ENCODE measurements at regions not wholly inside any gene's neighbourhood (a gene's known extent, or its start where the extent isn't known, plus 50 kb on each side); places are given as distances from the start of the nearest gene placed in this dataset.

DNA sequence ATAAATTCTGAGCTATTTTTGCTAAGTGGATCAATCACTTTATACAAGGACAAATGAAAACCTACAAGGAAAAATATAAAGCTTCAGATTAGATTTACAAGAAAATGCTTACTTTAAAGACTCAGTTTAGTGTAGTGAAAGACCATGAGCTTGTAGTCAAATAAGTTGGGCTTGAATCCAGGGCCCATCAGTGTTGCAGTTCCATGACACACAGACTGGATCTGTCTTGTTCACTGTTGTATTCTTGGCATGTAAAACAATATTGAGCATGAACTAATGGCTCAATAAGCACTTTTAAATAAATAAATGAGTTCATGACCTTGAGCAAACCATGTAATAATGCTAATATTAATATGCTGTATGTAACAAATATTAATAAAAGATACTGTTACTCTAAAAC lies 164.6 kb upstream of the KCND2 start:
- no peak overlapping the region for H3K27ac ChIP-seq (replicated peaks)
- no peak overlapping the region for H3K4me3 ChIP-seq
- TF ChIP-seq, protein P1, sequence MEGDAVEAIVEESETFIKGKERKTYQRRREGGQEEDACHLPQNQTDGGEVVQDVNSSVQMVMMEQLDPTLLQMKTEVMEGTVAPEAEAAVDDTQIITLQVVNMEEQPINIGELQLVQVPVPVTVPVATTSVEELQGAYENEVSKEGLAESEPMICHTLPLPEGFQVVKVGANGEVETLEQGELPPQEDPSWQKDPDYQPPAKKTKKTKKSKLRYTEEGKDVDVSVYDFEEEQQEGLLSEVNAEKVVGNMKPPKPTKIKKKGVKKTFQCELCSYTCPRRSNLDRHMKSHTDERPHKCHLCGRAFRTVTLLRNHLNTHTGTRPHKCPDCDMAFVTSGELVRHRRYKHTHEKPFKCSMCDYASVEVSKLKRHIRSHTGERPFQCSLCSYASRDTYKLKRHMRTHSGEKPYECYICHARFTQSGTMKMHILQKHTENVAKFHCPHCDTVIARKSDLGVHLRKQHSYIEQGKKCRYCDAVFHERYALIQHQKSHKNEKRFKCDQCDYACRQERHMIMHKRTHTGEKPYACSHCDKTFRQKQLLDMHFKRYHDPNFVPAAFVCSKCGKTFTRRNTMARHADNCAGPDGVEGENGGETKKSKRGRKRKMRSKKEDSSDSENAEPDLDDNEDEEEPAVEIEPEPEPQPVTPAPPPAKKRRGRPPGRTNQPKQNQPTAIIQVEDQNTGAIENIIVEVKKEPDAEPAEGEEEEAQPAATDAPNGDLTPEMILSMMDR (IDR thresholded peaks at IDR 0.05; ENCODE audit: borderline replicate concordance) = no peak
- H3K4me1 ChIP-seq = no peaks in the 10 kb centered on the region
- intact Hi-C loops (cut with micrococcal nuclease) = no loop called here
- H3K27me3 ChIP-seq (ENCODE audit: low read depth) = no peaks in the 10 kb centered on the region
- no peaks in the 10 kb centered on the region for H3K36me3 ChIP-seq
- H3K9me3 ChIP-seq (replicated peaks) = peaks cover 37% of the 10 kb centered on the region
- DNase-seq = no peak

DNA sequence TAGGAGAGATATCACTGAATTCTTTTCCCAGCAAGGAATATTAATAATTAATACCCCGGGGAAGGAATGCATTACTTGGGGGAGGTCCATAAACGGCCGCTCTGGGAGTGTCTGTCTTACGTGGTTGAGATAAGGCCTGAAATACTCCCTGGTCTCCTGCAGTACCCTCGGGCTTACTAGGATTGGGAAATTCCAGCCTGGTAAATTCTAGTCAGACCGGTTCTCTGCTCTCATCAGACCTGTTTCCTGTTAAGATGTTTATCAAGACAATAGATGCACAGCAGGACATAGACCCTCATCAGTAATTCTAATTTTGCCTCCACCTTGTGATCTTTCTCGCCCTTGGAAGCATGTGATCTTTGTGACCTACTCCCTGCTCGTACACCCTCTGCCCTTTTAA lies 162.8 kb upstream of the KCND2 start:
- no peak for DNase-seq
- intact Hi-C loops (cut with micrococcal nuclease) = no loop called here
- H3K9me3 ChIP-seq (replicated peaks) = peaks cover 37% of the 10 kb centered on the region
- H3K36me3 ChIP-seq = no peaks in the 10 kb centered on the region
- no peak overlapping the region for H3K4me3 ChIP-seq
- H3K27me3 ChIP-seq (ENCODE audit: low read depth) = no peaks in the 10 kb centered on the region
- H3K27ac ChIP-seq (replicated peaks) = no peak overlapping the region
- no peaks in the 10 kb centered on the region for H3K4me1 ChIP-seq
- TF ChIP-seq, protein P1 (IDR thresholded peaks at IDR 0.05; ENCODE audit: borderline replicate concordance) = no peak

DNA sequence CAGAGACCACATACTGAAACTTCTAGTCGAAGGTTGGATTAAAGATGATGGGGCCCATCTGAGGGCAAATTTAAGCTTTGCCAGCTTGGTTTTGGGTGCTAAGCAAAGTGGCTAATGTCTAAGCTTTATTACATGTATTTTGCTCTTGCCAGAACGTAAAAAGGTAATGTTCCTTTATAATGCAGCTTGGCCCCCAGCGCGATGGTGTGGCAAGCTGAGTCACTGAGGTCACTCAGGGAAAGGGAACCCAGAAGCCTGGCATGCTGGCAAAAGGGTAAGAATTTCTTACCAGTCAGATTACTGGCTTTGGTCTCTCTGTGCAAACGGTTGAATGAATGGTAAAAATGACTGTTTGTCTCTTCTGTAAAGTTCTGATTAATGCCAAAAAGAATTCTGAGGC lies 158.3 kb upstream of the KCND2 start:
- TF ChIP-seq, protein P1 (IDR thresholded peaks at IDR 0.05; ENCODE audit: borderline replicate concordance) = no peak

DNA sequence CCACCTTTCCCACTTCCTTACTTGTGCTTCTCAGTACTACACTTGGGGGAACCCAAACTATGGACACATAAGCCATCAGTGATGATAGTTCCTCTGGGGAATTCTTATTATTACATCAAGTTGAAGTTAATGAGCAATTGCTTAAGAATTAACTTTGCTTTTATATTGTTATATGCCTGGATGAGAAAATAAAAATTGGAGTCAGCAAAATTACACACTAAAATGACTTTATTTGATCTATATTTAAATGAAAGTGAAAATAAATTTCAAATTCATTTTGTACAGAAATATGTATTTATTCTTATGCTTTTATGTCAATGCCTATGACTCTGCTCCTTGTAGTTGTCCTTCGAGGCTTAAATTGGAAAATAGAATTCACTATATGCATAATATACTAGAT lies 149.4 kb upstream of the KCND2 start:
- intact Hi-C loops (cut with micrococcal nuclease) = no loop called here
- H3K36me3 ChIP-seq = no peaks in the 10 kb centered on the region
- TF ChIP-seq, protein P1 (IDR thresholded peaks at IDR 0.05; ENCODE audit: borderline replicate concordance) = no peak
- H3K4me1 ChIP-seq = no peaks in the 10 kb centered on the region
- H3K4me3 ChIP-seq = no peak overlapping the region
- H3K27me3 ChIP-seq (ENCODE audit: low read depth) = no peaks in the 10 kb centered on the region
- DNase-seq = no peak
- peaks cover 4% of the 10 kb centered on the region for H3K9me3 ChIP-seq (replicated peaks)
- H3K27ac ChIP-seq (replicated peaks) = no peak overlapping the region

More for the DNA sequence above, 158.3 kb upstream of the KCND2 start:
- H3K4me3 ChIP-seq = no peak overlapping the region
- intact Hi-C loops (cut with micrococcal nuclease) = no loop called here
- H3K27me3 ChIP-seq (ENCODE audit: low read depth) = no peaks in the 10 kb centered on the region
- no peaks in the 10 kb centered on the region for H3K4me1 ChIP-seq
- no peaks in the 10 kb centered on the region for H3K36me3 ChIP-seq
- no peak for DNase-seq
- peaks cover 42% of the 10 kb centered on the region for H3K9me3 ChIP-seq (replicated peaks)
- H3K27ac ChIP-seq (replicated peaks) = no peak overlapping the region

DNA sequence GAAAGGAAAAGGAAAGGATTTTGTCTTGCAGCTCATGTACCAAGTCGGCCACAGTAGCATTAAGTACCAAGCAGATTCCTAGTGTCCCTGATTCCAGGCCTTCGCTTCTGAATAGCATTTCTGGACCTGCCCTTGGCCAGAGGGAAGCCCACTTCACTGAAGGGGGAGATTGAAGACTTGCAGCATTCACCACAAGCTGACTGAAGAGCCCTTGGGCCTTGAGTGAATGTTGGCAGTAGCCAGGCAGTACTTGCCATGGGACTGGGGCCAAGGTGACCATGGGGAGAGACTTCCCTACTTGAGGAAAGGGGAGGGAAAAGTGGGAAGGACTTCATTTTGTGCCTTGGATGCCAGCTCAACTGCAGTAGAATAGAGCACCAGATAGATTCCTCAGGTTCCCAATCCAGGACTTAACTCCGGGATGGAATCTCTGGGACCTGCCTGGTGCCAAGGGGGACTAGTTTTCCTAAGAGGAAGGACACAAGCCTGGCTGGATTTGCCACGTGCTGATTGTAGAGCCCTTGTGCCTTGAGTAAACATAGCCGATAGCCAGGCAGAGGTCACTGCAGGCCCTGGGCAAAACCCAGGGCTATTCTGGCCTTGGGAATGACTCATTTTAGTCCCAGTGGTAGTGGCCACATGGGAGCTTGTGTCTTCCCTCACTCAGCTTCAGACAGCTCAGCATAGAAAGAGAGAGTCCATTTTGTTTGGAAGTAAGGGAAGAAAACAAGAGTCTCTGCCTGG lies 141.7 kb upstream of the KCND2 start:
- DNase-seq = no peak
- intact Hi-C loops (cut with micrococcal nuclease) = no loop called here
- Histone ChIP-seq H3K9me3 (replicated peaks) (peaks cover 32% of the 10 kb centered on the region), H3K4me3 (no peak overlapping the region), H3K27me3 (ENCODE audit: low read depth) (no peaks in the 10 kb centered on the region), H3K36me3 (no peaks in the 10 kb centered on the region), H3K4me1 (no peaks in the 10 kb centered on the region), H3K27ac (replicated peaks) (no peak overlapping the region)
- TF ChIP-seq, protein P1 (IDR thresholded peaks at IDR 0.05; ENCODE audit: borderline replicate concordance) = no peak
